SK-MEL-5 (cell line): ENCODE measurements at regions not wholly inside any gene's neighbourhood (a gene's known extent, or its start where the extent isn't known, plus 50 kb on each side); places are given as distances from the start of the nearest gene placed in this dataset.

Experiments
- DNase-seq: peaks from one replicate; pipeline ENCODE4 v3.0.0-alpha.2; 2016; ENCODE audit warnings: low read depth, low spot score
- in situ Hi-C: cut with HindIII; loops from 2 replicates; pipeline ENCODE4 v1.10.0; 2016; ENCODE audit warnings: low sequenced_read_pairs, high pct_unique_total_duplicates, low pct_unique_long_range_greater_than_20kb

GRCh38 chr4:80125252-80126177 is 52.5 kb upstream of the ANTXR2 start:
- peak; percentile 34 for DNase-seq
- in situ Hi-C loops: no loop called here

GRCh38 chr4:80124246-80125211 is 51.5 kb upstream of the ANTXR2 start:
- no peak for DNase-seq
- in situ Hi-C loops: no loop called here
